ENCODE measurements at regions not wholly inside any gene's neighbourhood (a gene's known extent, or its start where the extent isn't known, plus 50 kb on each side); places are given as distances from the start of the nearest gene placed in this dataset.
A peak's percentile ranks its signal among the peaks of the same experiment; 100 is the strongest.
"Not testable (repeated sequence)": the region's sequence is repeated elsewhere in the genome, so short reads cannot be mapped to it uniquely, and the experiment has no call there.

GRCh38 chr7:68892236-68892635 lies 706.0 kb upstream of the AUTS2 start:
- no peak for DNase-seq

GRCh38 chr7:68893411-68893810 lies 704.9 kb upstream of the AUTS2 start:
- no peak for DNase-seq

- DNase-seq: not testable (repeated sequence)
Observed at GRCh38 chr7:68899156-68899555, 699.1 kb upstream of the AUTS2 start.

- no peak for DNase-seq
Observed at GRCh38 chr7:68900096-68900495, 698.2 kb upstream of the AUTS2 start.

GRCh38 chr7:68904630-68905029 lies 693.6 kb upstream of the AUTS2 start:
- no peak for DNase-seq

- no peak for DNase-seq
Observed at GRCh38 chr7:68911754-68912153, 686.5 kb upstream of the AUTS2 start.

GRCh38 chr7:68914006-68914405 lies 684.3 kb upstream of the AUTS2 start:
- no peak for DNase-seq

GRCh38 chr7:68917041-68917651 lies 681.1 kb upstream of the AUTS2 start:
- DNase-seq: no peak

- DNase-seq: no peak
Observed at GRCh38 chr7:68918621-68919020, 679.7 kb upstream of the AUTS2 start.

- no peak for DNase-seq
Observed at GRCh38 chr7:68922850-68923249, 675.4 kb upstream of the AUTS2 start.

GRCh38 chr7:68925241-68925640 lies 673.0 kb upstream of the AUTS2 start:
- DNase-seq: peak; percentile 35

GRCh38 chr7:68929781-68930261 lies 668.5 kb upstream of the AUTS2 start:
- DNase-seq: no peak

GRCh38 chr7:68936471-68937035 lies 661.7 kb upstream of the AUTS2 start:
- no peak for DNase-seq

GRCh38 chr7:68938151-68938550 lies 660.1 kb upstream of the AUTS2 start:
- no peak for DNase-seq

GRCh38 chr7:68943786-68944185 lies 654.5 kb upstream of the AUTS2 start:
- no peak for DNase-seq

GRCh38 chr7:68955656-68956055 lies 642.6 kb upstream of the AUTS2 start:
- DNase-seq: no peak

- DNase-seq: no peak
Observed at GRCh38 chr7:68958571-68958970, 639.7 kb upstream of the AUTS2 start.

GRCh38 chr7:68963552-68963951 lies 634.7 kb upstream of the AUTS2 start:
- DNase-seq: no peak

GRCh38 chr7:68964060-68964459 lies 634.2 kb upstream of the AUTS2 start:
- no peak for DNase-seq

- no peak for DNase-seq
Observed at GRCh38 chr7:68965351-68965750, 632.9 kb upstream of the AUTS2 start.

GRCh38 chr7:68967598-68967997 lies 630.7 kb upstream of the AUTS2 start:
- no peak for DNase-seq

- no peak for DNase-seq
Observed at GRCh38 chr7:68969571-68969970, 628.7 kb upstream of the AUTS2 start.

GRCh38 chr7:68971634-68972340 lies 626.5 kb upstream of the AUTS2 start:
- DNase-seq: no peak

- DNase-seq: peak; percentile 17
Observed at GRCh38 chr7:68977385-68978055, 620.8 kb upstream of the AUTS2 start.
